Breast epithelium (tissue), 4 donors: ENCODE measurements at regions not wholly inside any gene's neighbourhood (a gene's known extent, or its start where the extent isn't known, plus 50 kb on each side); places are given as distances from the start of the nearest gene placed in this dataset.
A peak's percentile ranks its signal among the peaks of the same experiment; 100 is the strongest.

Source experiments
- DNase-seq, 2 donors: peaks; one replicate each; pipeline ENCODE4 v3.0.0-alpha.2; 2019; ENCODE audit warnings: low spot score in 2 of 2
- H3K27ac ChIP-seq, 2 donors: fragments of 200-600 bp; sonication (generic) in 1 of 2; one replicate each; pipeline ENCODE4 v1.5.1; 2016 to 2019; ENCODE audit warnings: mild to moderate bottlenecking in 1 of 2
- H3K27me3 ChIP-seq, 2 donors: fragments of 200-600 bp; sonication (generic) in 1 of 2; one replicate each; pipeline versions ENCODE4 v1.5.1 to v1.6.0; 2017 to 2019; ENCODE audit warnings: control low read depth in 1 of 2, mild to moderate bottlenecking in 1 of 2
- H3K36me3 ChIP-seq: fragments of 200-600 bp; one replicate; pipeline ENCODE4 v1.5.1; 2019
- H3K4me1 ChIP-seq, 2 donors: fragments of 200-600 bp; sonication (generic); one replicate each; pipeline ENCODE4 v1.5.1; 2016 to 2019; ENCODE audit warnings: control low read depth in 1 of 2
- H3K4me3 ChIP-seq, 3 donors: fragments of 200-600 bp; sonication (generic); 1 replicate in 2 of 3; 2 replicates in 1 of 3; pipeline ENCODE4 v1.5.1; 2016 to 2019; ENCODE audit warnings: mild to moderate bottlenecking in 3 of 3, moderate library complexity in 2 of 3
- H3K9me3 ChIP-seq, 2 donors: fragments of 200-600 bp; sonication (generic) in 1 of 2; one replicate each; pipeline ENCODE4 v1.5.1; 2016 to 2019; ENCODE audit warnings: control low read depth in 1 of 2
- POLR2A ChIP-seq: fragments of 450-650 bp; IDR thresholded peaks from one replicate; pipeline ENCODE4 v1.6.1; 2016; ENCODE audit warnings: antibody characterized with exemption, mild to moderate bottlenecking, moderate library complexity
- POLR2AphosphoS5 ChIP-seq, 3 donors: sonication (generic); formaldehyde crosslinking; IDR thresholded peaks; one replicate each; pipeline ENCODE4 v1.6.1; 2017; ENCODE audit warnings: antibody characterized with exemption in 3 of 3
- intact Hi-C: fragments of 100-400 bp; cut with DNase I; formaldehyde crosslinking; loops from one replicate; pipeline ENCODE4 v1.15.1; 2023; ENCODE audit warnings: low total_unique reads
- TF ChIP-seq, protein P1 (sequence below), 3 donors: fragments of 450-650 bp; IDR thresholded peaks; one replicate each; pipeline ENCODE4 v1.5.1; 2016 to 2017; ENCODE audit warnings: antibody characterized with exemption in 3 of 3, mild to moderate bottlenecking in 3 of 3, moderate library complexity in 3 of 3

DNA sequence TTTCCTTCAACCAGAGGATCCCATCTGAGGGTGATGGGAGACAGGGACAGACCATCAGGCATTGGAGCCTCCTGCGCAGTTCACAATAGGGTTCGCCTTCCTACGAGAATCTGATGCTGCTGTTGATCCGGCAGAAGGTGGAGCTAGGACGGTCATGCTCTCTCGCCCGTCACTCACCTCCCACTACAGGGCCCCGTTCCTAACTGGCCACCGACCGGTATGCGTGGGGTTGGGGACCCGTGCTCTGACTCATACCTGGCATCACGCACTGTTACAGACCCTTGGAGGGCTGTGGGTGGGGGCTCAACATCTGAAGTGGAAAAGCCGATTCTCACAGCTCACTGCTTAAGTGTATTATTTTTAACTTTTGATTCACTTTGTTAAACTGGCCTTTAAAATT, 402.3 kb downstream of the BRD1 start:
- DNase-seq = peak in 1 of 2 donors; percentile 33
- no peak for TF ChIP-seq POLR2A
- no peak for TF ChIP-seq POLR2AphosphoS5 (IDR thresholded peaks at IDR 0.05)
- TF ChIP-seq, protein P1, sequence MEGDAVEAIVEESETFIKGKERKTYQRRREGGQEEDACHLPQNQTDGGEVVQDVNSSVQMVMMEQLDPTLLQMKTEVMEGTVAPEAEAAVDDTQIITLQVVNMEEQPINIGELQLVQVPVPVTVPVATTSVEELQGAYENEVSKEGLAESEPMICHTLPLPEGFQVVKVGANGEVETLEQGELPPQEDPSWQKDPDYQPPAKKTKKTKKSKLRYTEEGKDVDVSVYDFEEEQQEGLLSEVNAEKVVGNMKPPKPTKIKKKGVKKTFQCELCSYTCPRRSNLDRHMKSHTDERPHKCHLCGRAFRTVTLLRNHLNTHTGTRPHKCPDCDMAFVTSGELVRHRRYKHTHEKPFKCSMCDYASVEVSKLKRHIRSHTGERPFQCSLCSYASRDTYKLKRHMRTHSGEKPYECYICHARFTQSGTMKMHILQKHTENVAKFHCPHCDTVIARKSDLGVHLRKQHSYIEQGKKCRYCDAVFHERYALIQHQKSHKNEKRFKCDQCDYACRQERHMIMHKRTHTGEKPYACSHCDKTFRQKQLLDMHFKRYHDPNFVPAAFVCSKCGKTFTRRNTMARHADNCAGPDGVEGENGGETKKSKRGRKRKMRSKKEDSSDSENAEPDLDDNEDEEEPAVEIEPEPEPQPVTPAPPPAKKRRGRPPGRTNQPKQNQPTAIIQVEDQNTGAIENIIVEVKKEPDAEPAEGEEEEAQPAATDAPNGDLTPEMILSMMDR (IDR thresholded peaks at IDR 0.05) = no peak
- Histone ChIP-seq H3K27ac (no peak overlapping the region), H3K4me3 (no peak overlapping the region), H3K36me3 (no peaks in the 10 kb centered on the region), H3K9me3 (peaks cover 4 to 11% of the 10 kb centered on the region in 2 donors), H3K27me3 (peaks cover 0 to 19% of the 10 kb centered on the region in 2 donors), H3K4me1 (no peaks in the 10 kb centered on the region)
- intact Hi-C loops = no loop called here

DNA sequence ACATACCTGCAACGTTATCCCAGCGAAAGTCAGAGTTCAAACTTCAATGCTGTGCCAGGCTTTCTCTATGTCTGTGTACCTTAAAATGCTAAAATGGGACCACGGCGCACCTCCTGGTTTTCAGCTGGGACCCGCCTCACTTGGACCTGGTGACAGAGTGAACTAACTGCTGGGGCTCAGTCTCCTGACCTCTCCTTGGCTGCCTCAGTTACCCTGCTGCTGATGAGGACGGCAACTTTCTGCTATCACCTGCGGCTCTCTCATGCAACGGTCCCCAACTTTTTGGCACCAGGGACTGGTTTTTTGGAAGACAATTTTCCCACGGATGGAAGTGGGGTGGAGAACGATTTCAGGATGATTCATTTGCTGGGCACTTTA, 402.8 kb downstream of the BRD1 start:
- Histone ChIP-seq H3K27me3 (peaks cover 0 to 19% of the 10 kb centered on the region in 2 donors), H3K36me3 (no peaks in the 10 kb centered on the region), H3K4me3 (no peak overlapping the region), H3K27ac (no peak overlapping the region), H3K4me1 (no peaks in the 10 kb centered on the region), H3K9me3 (peaks cover 4 to 11% of the 10 kb centered on the region in 2 donors)
- intact Hi-C loops = no loop called here
- peak in 1 of 2 donors; percentile 17 for DNase-seq
- TF ChIP-seq POLR2AphosphoS5 (IDR thresholded peaks at IDR 0.05) (no peak), POLR2A (no peak)
- TF ChIP-seq, protein P1 (IDR thresholded peaks at IDR 0.05) = no peak

DNA sequence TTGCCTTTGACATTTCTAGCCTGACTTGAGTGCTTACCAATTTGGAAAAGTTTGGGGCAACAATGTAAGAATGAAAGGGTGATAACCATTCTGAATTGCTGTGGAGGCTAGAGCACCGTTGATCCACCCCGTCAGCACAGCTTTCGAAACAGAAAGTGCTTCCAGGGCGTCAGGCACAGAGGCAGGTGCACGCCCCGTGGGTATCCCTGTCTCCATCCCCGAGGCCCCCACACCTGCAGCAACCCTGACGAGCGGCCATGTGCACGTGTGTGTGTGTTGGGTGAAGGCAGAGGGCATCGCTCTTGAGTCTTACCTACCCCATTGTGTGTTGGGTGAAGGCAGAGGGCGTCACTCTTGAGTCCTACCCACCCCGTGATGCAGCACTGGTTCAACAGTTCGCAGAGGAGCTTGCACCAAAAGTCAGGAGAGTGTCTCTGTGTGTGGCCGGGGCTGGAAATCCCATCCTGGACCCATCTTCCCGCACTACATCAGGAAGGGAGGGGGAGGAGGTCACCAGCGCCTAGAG, 404.5 kb downstream of the BRD1 start:
- Histone ChIP-seq H3K4me3 (no peak overlapping the region), H3K27me3 (peaks cover 0 to 17% of the 10 kb centered on the region in 2 donors), H3K36me3 (no peaks in the 10 kb centered on the region), H3K9me3 (peaks cover 4 to 15% of the 10 kb centered on the region in 2 donors), H3K4me1 (no peaks in the 10 kb centered on the region), H3K27ac (no peak overlapping the region)
- TF ChIP-seq POLR2A = no peak
- TF ChIP-seq, protein P1 (IDR thresholded peaks at IDR 0.05) = no peak
- no peak for TF ChIP-seq POLR2AphosphoS5 (IDR thresholded peaks at IDR 0.05)
- intact Hi-C loops = no loop called here
- DNase-seq = no peak

DNA sequence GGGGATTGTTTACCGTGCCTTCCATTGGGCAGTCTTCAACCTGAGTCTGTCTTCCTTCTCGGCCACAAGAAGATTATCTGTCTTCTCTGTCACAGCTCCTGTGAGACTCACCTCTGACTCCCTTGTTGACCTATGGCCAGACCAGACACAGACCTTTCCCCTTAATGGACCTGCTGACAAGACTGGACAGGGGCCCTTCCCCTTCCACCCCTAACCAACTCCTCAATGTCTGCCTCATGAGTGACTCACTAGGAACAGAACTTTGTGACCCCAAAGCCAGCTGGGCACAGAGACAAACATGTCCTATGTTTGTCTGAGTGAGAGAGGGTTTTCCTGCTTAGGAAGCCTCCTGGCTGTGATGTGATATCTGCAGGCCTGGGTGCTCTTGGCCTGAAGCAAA, 405.0 kb downstream of the BRD1 start:
- TF ChIP-seq, protein P1 (IDR thresholded peaks at IDR 0.05) = no peak
- no peak for TF ChIP-seq POLR2A
- TF ChIP-seq POLR2AphosphoS5 (IDR thresholded peaks at IDR 0.05) = no peak
- Histone ChIP-seq H3K36me3 (no peaks in the 10 kb centered on the region), H3K4me3 (no peak overlapping the region), H3K4me1 (no peaks in the 10 kb centered on the region), H3K27ac (no peak overlapping the region), H3K27me3 (peaks cover 0 to 13% of the 10 kb centered on the region in 2 donors), H3K9me3 (peaks cover 4 to 15% of the 10 kb centered on the region in 2 donors)
- no peak for DNase-seq
- intact Hi-C loops = no loop called here

DNA sequence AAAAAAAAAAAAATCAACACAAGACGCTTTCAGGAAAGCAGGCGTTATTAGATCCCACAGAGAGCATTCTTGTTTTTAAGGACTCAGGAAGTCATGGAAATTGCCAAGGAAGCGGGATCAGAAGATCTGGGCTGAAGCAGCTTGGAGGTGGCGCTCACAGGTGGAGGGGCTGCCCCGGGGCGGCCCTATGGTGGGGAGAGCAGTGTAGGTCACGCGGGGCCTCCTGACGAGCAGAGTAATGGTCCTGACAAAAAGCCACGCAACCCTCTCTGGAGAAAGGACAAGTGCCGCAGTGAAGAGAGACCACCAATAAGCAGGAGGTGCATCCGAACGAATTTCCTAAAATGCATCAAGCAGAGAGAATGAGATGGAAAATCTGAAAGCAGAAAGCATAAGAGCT, 407.0 kb downstream of the BRD1 start:
- intact Hi-C loops = no loop called here
- no peak overlapping the region for H3K4me3 ChIP-seq
- no peak overlapping the region for H3K27ac ChIP-seq
- no peak for TF ChIP-seq POLR2AphosphoS5 (IDR thresholded peaks at IDR 0.05)
- no peak for TF ChIP-seq POLR2A
- TF ChIP-seq, protein P1 (IDR thresholded peaks at IDR 0.05) = no peak
- H3K9me3 ChIP-seq = peaks cover 7 to 15% of the 10 kb centered on the region in 2 donors
- no peaks in the 10 kb centered on the region for H3K4me1 ChIP-seq
- peaks cover 0 to 4% of the 10 kb centered on the region in 2 donors for H3K27me3 ChIP-seq
- no peak for DNase-seq
- no peaks in the 10 kb centered on the region for H3K36me3 ChIP-seq
